ENCODE measurements at regions not wholly inside any gene's neighbourhood (a gene's known extent, or its start where the extent isn't known, plus 50 kb on each side); places are given as distances from the start of the nearest gene placed in this dataset.
A peak's percentile ranks its signal among the peaks of the same experiment; 100 is the strongest.

DNA sequence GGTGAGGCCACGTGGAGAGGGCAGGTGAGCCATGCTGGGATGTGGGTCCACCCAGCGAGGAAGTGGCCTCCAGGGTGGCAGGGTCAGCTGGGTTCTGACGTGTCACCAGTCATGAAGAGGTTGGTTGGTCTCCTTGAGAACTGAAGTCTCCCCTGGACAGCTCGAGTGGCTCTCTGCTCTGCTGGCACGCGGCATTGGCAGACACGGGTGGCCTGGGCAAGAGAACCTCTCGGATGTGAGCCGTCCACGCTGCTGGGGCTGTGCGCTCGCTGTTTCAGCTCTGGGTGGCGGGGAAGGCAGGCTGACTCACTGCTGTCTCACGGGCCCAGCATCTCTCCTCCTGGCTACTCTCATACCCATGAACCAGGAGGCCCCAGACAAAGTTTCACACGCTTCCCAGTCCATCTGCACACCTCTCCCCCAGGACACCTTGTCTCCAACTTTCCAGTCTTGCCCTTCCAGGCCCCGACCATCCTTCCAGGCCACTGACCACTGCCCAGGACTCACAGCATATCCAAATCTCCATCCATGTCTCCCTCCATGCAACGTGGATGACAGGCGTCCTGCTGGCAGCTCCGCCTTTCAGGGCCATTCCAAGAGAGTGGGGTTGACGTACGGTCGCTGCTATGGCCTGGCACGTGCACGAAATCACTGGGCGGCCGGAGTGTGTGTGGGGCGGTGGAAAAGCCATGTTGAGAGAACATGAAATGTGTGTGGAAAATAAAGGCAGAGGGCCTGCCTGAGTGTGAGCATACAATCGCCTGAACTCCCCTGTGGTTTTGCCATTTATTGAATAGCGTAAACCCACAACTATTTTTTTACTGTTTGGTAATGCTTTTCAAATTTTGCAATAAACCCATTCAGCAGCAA lies 145.0 kb upstream of the COL5A1 start:
- Histone ChIP-seq H4K5ac (ENCODE audit: low read depth, low read length) (peak overlapping the region; percentile 68), H4K91ac (ENCODE audit: insufficient read depth, low read depth, low read length) (peak overlapping the region; percentile 93), H3K4me3 (ENCODE audit: insufficient read depth, low read depth, low read length) (no peak overlapping the region), H2BK15ac (ENCODE audit: low read depth, low read length) (peak overlapping the region; percentile 98; the same call in 2 of the 3 replicates), H3K4ac (ENCODE audit: low read depth, low read length) (peak overlapping the region; percentile 89), H4K8ac (ENCODE audit: low read depth in 2 of 2, low read length in 2 of 2) (peak overlapping the region; percentile 40 to 89; a peak in 3 of 4 replicates), H2AK5ac (ENCODE audit: low read depth, low read length) (peak overlapping the region; percentile 90), H3K4me2 (ENCODE audit: low read depth, low read length) (peak overlapping the region; percentile 43), H3K9me1 (ENCODE audit: insufficient read depth, low read length) (peaks cover 8% of the 10 kb centered on the region), H3K14ac (replicated peaks; ENCODE audit: low read depth, low read length) (peak overlapping the region; percentile 69), H2BK20ac (ENCODE audit: low read depth, low read length) (peak overlapping the region; percentile 84), H3K9ac (ENCODE audit: low read depth, low read length) (0 out of 2 replicates have a peak overlapping the region, but pooled peaks have one; percentile 2), H3K18ac (ENCODE audit: low read depth, low read length) (peak overlapping the region; percentile 68), H3K4me1 (ENCODE audit: control insufficient read depth, insufficient read depth, low read length) (peaks cover 23% of the 10 kb centered on the region), H3K36me3 (ENCODE audit: control insufficient read depth, insufficient read depth, low read length) (no peaks in the 10 kb centered on the region), H2BK120ac (ENCODE audit: low read depth, low read length) (peak overlapping the region; percentile 92), H4K20me1 (ENCODE audit: insufficient read depth, low read length) (no peaks in the 10 kb centered on the region), H3K27me3 (ENCODE audit: control insufficient read depth, insufficient read depth, low read length) (no peaks in the 10 kb centered on the region), H3K9me3 (ENCODE audit: control insufficient read depth, insufficient read depth, low read length) (peaks cover 5% of the 10 kb centered on the region; the same call in 1 of the 2 replicates), H3K79me1 (ENCODE audit: low read depth in 1 of 2, low read length in 2 of 2) (no peaks in the 10 kb centered on the region; a peak in 1 of 4 replicates), H2AFZ (replicated peaks; ENCODE audit: low read length, poor library complexity) (peak overlapping the region; percentile 83), H3K56ac (ENCODE audit: extremely low read depth, insufficient read depth, low read length) (no peak overlapping the region), H3K23ac (ENCODE audit: low read depth, low read length) (peak overlapping the region; percentile 87; the same call in 1 of the 2 replicates), H2AK9ac (replicated peaks; ENCODE audit: low read depth, low read length, poor library complexity) (peak overlapping the region; percentile 89), H3K27ac (ENCODE audit: insufficient read depth, low read length) (peak overlapping the region; percentile 27), H2BK5ac (ENCODE audit: low read depth, low read length, poor library complexity, severe bottlenecking) (peak overlapping the region; percentile 80)
- ATAC-seq (ENCODE audit: low read depth) (peak; percentile 33), DNase-seq (peak; percentile 74)
- TF ChIP-seq POLR2A (IDR thresholded peaks at IDR 0.05; ENCODE audit: low read depth, low read length) (no peak), RAD21 (IDR thresholded peaks at IDR 0.05; ENCODE audit: low read length) (no peak; the same call in 1 of the 2 replicates), MAZ (IDR thresholded peaks at IDR 0.05; ENCODE audit: borderline replicate concordance, low read depth, low read length) (peak; percentile 27; the same call in 1 of the 2 replicates), CHD1 (IDR thresholded peaks at IDR 0.05; ENCODE audit: low read depth, low read length) (no peak), CEBPB (IDR thresholded peaks at IDR 0.05; ENCODE audit: low read depth, low read length) (peak; percentile 40; the same call in 1 of the 2 replicates), FOS (IDR thresholded peaks at IDR 0.05; ENCODE audit: low read depth, low read length) (peak; percentile 55; the same call in 1 of the 2 replicates), MXI1 (IDR thresholded peaks at IDR 0.05; ENCODE audit: borderline replicate concordance, low read depth, low read length) (no peak), RFX5 (IDR thresholded peaks at IDR 0.05; ENCODE audit: low read depth, low read length) (no peak), BHLHE40 (IDR thresholded peaks at IDR 0.05; ENCODE audit: low read depth, low read length) (peak; percentile 77), SMC3 (IDR thresholded peaks at IDR 0.05; ENCODE audit: low read depth, low read length) (no peak)
- TF ChIP-seq, protein P1, sequence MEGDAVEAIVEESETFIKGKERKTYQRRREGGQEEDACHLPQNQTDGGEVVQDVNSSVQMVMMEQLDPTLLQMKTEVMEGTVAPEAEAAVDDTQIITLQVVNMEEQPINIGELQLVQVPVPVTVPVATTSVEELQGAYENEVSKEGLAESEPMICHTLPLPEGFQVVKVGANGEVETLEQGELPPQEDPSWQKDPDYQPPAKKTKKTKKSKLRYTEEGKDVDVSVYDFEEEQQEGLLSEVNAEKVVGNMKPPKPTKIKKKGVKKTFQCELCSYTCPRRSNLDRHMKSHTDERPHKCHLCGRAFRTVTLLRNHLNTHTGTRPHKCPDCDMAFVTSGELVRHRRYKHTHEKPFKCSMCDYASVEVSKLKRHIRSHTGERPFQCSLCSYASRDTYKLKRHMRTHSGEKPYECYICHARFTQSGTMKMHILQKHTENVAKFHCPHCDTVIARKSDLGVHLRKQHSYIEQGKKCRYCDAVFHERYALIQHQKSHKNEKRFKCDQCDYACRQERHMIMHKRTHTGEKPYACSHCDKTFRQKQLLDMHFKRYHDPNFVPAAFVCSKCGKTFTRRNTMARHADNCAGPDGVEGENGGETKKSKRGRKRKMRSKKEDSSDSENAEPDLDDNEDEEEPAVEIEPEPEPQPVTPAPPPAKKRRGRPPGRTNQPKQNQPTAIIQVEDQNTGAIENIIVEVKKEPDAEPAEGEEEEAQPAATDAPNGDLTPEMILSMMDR (conservative IDR thresholded peaks at IDR 0.05; ENCODE audit: low read depth, low read length), result no peak
- no TSS peak for BruUV-seq (replicated peaks)
- in situ Hi-C loops (cut with MboI; ENCODE audit: low sequenced_read_pairs), result no loop called here
- dilution Hi-C loops (cut with HindIII; ENCODE audit: low sequenced_read_pairs, unreplicated experiment), result no loop called here
- ChIA-PET POLR2A (ENCODE audit: unreplicated experiment) (no interaction called here), CTCF (interaction anchor here (1.1 kb wide), 1 partner anchor 23 kb away, joined by 3 read pairs; no protein-coding TSS in a partner anchor)
- 57% methylated on average over 16 of the region's 29 CpGs; no CpG with 5 or more reads in 1 of the 2 experiments for WGBS, 2 experiments (ENCODE audit: extremely low coverage in 2 of 2, insufficient read length in 1 of 2)
- intact Hi-C loops (cut with micrococcal nuclease), result no loop called here

All from IMR-90 (cell line).